ENCODE measurements at regions not wholly inside any gene's neighbourhood (a gene's known extent, or its start where the extent isn't known, plus 50 kb on each side); places are given as distances from the start of the nearest gene placed in this dataset.

GRCh38 chr14:94690486-94690885 lies 78.3 kb downstream of the SERPINA3 start:
- Histone ChIP-seq H3K4me3 (no peak overlapping the region), H3K27me3 (no peaks in the 10 kb centered on the region), H3K36me3 (no peaks in the 10 kb centered on the region), H3K27ac (no peak overlapping the region), H3K4me1 (no peaks in the 10 kb centered on the region), H3K9me3 (no peaks in the 10 kb centered on the region)
- TF ChIP-seq, protein P1, sequence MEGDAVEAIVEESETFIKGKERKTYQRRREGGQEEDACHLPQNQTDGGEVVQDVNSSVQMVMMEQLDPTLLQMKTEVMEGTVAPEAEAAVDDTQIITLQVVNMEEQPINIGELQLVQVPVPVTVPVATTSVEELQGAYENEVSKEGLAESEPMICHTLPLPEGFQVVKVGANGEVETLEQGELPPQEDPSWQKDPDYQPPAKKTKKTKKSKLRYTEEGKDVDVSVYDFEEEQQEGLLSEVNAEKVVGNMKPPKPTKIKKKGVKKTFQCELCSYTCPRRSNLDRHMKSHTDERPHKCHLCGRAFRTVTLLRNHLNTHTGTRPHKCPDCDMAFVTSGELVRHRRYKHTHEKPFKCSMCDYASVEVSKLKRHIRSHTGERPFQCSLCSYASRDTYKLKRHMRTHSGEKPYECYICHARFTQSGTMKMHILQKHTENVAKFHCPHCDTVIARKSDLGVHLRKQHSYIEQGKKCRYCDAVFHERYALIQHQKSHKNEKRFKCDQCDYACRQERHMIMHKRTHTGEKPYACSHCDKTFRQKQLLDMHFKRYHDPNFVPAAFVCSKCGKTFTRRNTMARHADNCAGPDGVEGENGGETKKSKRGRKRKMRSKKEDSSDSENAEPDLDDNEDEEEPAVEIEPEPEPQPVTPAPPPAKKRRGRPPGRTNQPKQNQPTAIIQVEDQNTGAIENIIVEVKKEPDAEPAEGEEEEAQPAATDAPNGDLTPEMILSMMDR (IDR thresholded peaks at IDR 0.05): no peak
- TF ChIP-seq POLR2A (IDR thresholded peaks at IDR 0.05) (no peak), POLR2AphosphoS5 (IDR thresholded peaks at IDR 0.05; ENCODE audit: insufficient read depth in 1 of 2, low read depth in 1 of 2) (no peak)
- no peak for DNase-seq (ENCODE audit: extremely low spot score in 2 of 2)
- intact Hi-C loops (cut with DNase I): no loop called here

DNA sequence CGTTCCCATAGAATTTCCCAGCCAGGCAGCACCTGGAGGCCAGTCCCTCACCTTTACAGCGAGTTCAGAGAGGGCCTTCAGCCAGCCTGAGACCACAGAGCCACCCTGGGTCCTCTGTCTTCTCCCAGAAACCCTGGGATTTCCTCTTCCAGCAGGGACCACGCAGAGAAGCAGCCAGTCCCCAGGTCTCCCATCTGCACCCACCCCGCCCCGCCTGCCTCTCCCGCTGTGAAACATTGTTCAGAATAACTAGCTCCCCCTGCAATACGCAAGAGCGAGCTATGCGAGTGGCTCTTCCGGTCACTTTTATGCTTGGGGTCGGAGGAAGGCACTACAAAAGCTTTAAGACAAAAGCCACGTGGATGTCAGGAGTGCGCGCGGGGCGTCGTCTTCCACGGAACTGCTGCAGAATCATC lies 77.8 kb downstream of the SERPINA3 start:
- Histone ChIP-seq H3K27ac (no peak overlapping the region), H3K27me3 (no peaks in the 10 kb centered on the region), H3K36me3 (no peaks in the 10 kb centered on the region), H3K4me1 (no peaks in the 10 kb centered on the region), H3K4me3 (no peak overlapping the region), H3K9me3 (no peaks in the 10 kb centered on the region)
- no peak for DNase-seq (ENCODE audit: extremely low spot score in 2 of 2)
- intact Hi-C loops (cut with DNase I): no loop called here
- TF ChIP-seq, protein P1 (IDR thresholded peaks at IDR 0.05): no peak
- no peak for TF ChIP-seq POLR2A (IDR thresholded peaks at IDR 0.05)
- no peak for TF ChIP-seq POLR2AphosphoS5 (IDR thresholded peaks at IDR 0.05; ENCODE audit: insufficient read depth in 1 of 2, low read depth in 1 of 2)

DNA sequence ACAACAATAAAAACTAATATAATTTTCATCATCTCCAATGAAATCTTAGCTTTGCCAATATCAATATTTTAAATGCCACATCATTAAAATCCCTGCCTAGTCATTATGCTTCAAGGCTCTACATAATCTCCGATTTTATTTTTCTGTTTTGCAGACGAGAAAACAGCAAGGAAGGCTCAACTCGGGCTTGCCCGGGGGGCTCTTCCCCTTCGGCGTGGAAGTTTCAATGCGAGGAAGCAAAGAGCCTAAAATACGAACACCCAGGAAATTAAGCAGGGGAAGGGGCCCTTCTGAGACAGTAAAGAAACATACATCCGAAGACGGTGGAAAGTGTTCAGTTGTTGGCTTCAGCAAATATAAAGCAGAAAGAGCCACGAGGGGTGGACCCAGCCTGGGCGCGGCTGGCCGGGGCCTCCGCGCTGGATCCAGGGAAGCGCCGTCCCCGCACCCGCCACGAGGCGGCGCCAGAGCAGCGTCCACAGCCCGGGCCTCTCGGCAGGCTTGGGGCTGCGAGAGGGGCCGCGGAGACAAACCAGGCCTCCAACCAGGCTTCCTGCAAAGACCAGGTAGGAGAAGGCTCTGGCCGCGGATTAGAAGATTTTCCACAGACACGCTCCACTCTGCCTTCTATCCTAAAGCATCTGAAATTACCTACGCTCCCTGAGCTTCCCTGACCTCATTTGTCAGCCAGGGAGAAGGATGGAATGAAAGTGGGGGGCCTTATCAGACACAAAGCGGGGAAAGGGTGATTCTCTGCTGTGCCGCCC lies 77.2 kb downstream of the SERPINA3 start:
- DNase-seq (ENCODE audit: extremely low spot score in 2 of 2): no peak

GRCh38 chr14:94686511-94687160 lies 74.4 kb downstream of the SERPINA3 start:
- no peak overlapping the region for H3K4me3 ChIP-seq
- H3K27ac ChIP-seq: no peak overlapping the region
- H3K4me1 ChIP-seq: no peaks in the 10 kb centered on the region
- TF ChIP-seq POLR2AphosphoS5 (IDR thresholded peaks at IDR 0.05; ENCODE audit: insufficient read depth in 1 of 2, low read depth in 1 of 2): no peak
- no peak for DNase-seq (ENCODE audit: extremely low spot score in 2 of 2)
- H3K27me3 ChIP-seq: no peaks in the 10 kb centered on the region
- H3K36me3 ChIP-seq: no peaks in the 10 kb centered on the region
- intact Hi-C loops (cut with DNase I): no loop called here
- H3K9me3 ChIP-seq: no peaks in the 10 kb centered on the region

More for the DNA sequence above, 77.2 kb downstream of the SERPINA3 start:
- intact Hi-C loops (cut with DNase I): no loop called here
- H3K4me1 ChIP-seq: no peaks in the 10 kb centered on the region
- no peaks in the 10 kb centered on the region for H3K36me3 ChIP-seq
- no peaks in the 10 kb centered on the region for H3K27me3 ChIP-seq
- no peak overlapping the region for H3K27ac ChIP-seq
- no peaks in the 10 kb centered on the region for H3K9me3 ChIP-seq
- TF ChIP-seq POLR2AphosphoS5 (IDR thresholded peaks at IDR 0.05; ENCODE audit: insufficient read depth in 1 of 2, low read depth in 1 of 2) (peak in 1 of 2 donors; percentile 26), POLR2A (IDR thresholded peaks at IDR 0.05) (no peak)
- TF ChIP-seq, protein P1 (IDR thresholded peaks at IDR 0.05): peak; percentile 84 to 90 (median 85)
- H3K4me3 ChIP-seq: no peak overlapping the region

DNA sequence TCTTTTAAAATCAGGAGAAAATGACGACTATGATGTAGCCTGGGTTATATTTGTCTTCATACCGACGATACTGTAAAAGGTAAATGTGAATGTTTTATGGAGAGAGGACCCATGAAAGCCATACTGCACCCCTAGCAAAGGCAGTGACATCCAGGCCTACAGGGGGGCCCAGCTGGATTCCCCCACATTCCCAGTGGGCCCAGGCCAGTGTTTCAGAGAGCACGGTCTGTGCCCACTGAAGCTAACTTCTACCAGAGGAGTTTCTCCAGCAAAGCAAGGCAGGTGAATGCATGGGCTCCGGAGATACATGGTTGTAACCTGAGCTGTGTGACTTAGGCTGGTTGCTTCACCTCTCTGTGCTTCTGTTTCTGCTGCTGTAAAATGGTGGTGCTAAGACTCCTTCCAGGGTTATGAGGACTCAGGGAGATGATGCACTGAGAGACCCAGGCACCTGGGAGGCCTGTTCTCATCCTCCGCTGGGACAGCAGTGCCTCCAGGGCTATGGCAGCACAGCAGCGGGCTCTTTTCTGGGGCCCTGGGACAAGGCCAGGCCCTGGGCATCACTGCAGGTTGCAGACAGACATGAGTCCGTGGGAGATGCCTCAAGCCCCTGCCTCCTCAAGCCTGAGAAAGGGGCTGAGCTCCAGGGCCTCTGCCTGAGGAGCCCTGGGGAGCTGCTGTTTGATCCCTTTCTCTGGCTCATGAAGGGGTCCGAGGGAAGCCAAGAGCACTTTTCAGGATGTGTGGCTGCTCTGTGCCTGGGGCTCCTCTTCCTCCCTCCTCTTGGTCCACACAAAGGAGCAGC lies 73.7 kb downstream of the SERPINA3 start:
- TF ChIP-seq, protein P1 (IDR thresholded peaks at IDR 0.05): no peak
- TF ChIP-seq POLR2A (IDR thresholded peaks at IDR 0.05) (no peak), POLR2AphosphoS5 (IDR thresholded peaks at IDR 0.05; ENCODE audit: insufficient read depth in 1 of 2, low read depth in 1 of 2) (no peak)
- H3K36me3 ChIP-seq: no peaks in the 10 kb centered on the region
- H3K27me3 ChIP-seq: no peaks in the 10 kb centered on the region
- H3K27ac ChIP-seq: no peak overlapping the region
- intact Hi-C loops (cut with DNase I): no loop called here
- H3K9me3 ChIP-seq: no peaks in the 10 kb centered on the region
- no peak for DNase-seq (ENCODE audit: extremely low spot score in 2 of 2)
- no peak overlapping the region for H3K4me3 ChIP-seq
- no peaks in the 10 kb centered on the region for H3K4me1 ChIP-seq

Data from vagina (tissue), 2 donors.